ENCODE measurements at regions not wholly inside any gene's neighbourhood (a gene's known extent, or its start where the extent isn't known, plus 50 kb on each side); places are given as distances from the start of the nearest gene placed in this dataset.
A peak's percentile ranks its signal among the peaks of the same experiment; 100 is the strongest.
"Not testable (repeated sequence)": the region's sequence is repeated elsewhere in the genome, so short reads cannot be mapped to it uniquely, and the experiment has no call there.

DNA sequence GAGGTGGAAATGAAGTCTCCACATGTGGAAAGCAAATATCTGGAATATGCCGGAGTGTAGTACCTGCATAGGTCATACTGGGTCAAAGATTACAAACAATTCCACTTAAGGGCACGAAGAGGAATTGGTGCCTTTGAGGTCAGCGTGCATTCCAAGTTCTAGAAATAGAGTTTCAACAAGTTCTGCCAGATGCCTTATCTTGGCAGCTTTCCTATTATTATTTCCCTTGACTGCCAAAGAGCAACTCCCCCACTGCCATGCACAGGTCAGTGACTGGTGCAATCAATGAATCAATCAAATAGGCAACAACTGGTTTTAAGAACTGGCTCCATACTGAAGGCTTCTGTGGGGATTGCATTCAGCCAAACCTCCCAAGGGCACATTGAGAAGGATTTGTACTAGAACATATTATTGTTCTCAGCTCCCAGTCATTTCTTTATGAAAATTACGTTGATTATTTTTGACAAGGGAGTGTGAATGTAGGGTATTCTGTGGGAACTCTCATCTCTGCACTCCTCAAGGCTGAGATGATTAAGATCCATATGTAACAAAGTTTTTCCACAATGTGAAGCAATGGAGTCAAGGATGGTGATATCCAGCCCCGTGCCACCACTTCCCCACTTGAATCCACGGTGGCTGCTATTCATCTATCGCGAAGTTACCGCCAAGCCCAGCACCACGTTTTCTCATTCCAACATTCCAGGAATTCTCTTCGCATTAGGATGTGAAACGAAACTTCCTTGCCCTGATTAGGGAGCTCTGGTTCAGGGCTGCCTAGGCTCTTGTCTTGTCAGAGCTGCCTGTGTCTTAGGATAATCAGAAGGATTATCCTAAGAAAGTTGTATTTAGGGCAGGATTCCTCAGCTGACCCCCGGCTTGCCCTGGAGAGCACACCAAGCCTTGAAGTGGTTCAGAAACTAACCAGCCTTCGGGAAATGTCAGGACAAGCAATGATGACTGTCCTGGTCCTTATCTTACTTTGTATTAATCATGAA is 115.1 kb upstream of the PCED1B start:
- H3K9me3 Mint-ChIP-seq: no peaks in the 10 kb centered on the region
- intact Hi-C loops (cut with micrococcal nuclease): no loop called here
- H3K27me3 Mint-ChIP-seq: peaks cover 10% of the 10 kb centered on the region
- H3K4me1 Mint-ChIP-seq: no peaks in the 10 kb centered on the region
- DNase-seq: no peak
- H3K4me3 Mint-ChIP-seq: no peak overlapping the region
- H3K27ac Mint-ChIP-seq: no peak overlapping the region
- H3K36me3 Mint-ChIP-seq (ENCODE audit: low read depth): no peaks in the 10 kb centered on the region

DNA sequence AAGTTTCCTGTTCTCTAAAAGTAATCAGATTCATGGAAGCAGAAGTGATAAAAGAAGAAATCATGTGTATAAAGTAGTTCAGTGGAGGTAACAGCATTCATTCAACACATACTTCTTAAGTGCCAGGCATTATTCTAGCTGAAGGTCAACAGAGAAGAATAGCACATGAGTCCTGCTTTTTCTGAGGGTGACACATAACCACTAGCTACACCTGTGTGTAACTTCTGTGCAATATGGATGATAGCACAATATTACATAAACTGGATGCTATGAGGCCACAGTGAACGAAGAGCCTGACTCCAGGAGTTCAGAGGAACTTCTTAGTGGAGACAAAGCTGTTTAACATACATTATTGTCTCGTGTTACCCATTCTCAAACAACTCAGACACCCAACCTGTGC is 114.3 kb upstream of the PCED1B start:
- H3K9me3 Mint-ChIP-seq: no peaks in the 10 kb centered on the region
- DNase-seq: no peak
- peaks cover 9% of the 10 kb centered on the region for H3K27me3 Mint-ChIP-seq
- intact Hi-C loops (cut with micrococcal nuclease): no loop called here
- H3K27ac Mint-ChIP-seq: no peak overlapping the region
- no peaks in the 10 kb centered on the region for H3K4me1 Mint-ChIP-seq
- no peak overlapping the region for H3K4me3 Mint-ChIP-seq
- H3K36me3 Mint-ChIP-seq (ENCODE audit: low read depth): no peaks in the 10 kb centered on the region

DNA sequence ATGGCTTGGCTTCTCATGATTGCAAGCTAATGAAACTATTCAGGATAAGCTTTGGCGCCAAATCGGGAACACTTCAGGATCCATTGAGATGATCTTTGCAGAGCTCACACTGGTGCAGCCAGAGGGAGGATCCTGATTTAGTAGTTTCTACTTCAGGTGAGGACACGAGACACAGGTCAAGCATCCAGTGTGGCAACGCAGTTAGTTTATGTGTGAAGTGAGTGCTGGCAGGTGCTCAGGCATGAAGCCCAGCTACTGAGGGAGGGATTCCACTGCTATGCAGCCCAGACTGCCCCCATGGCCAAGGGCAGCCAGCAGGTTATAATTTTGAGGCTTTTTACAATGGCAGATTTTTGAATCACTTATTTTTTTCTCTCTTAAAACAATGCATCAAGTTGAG is 113.5 kb upstream of the PCED1B start:
- intact Hi-C loops (cut with micrococcal nuclease): no loop called here
- Mint-ChIP-seq H3K27me3 (peaks cover 13% of the 10 kb centered on the region), H3K36me3 (ENCODE audit: low read depth) (no peaks in the 10 kb centered on the region)

DNA sequence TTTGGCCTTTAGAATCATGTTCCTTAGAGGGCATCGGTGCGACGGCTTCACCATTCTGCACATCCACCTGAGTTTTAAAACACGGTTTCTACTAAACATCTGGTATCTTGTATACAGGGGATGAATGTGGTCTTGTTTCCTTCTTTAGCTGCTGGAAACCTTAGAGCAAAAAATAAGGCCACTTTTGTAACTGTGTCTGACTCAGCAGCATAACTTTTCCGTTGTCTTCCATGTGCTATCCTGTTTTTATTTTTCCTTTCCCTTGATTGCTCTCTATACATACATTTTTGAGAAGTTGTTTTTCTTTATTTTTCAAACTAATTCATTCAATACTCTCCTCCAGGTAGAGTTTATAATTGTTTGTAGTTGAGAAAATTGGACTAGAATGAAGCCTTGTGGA is 108.8 kb upstream of the PCED1B start:
- H3K27me3 Mint-ChIP-seq: peaks cover 22% of the 10 kb centered on the region
- H3K36me3 Mint-ChIP-seq (ENCODE audit: low read depth): no peaks in the 10 kb centered on the region
- H3K4me3 Mint-ChIP-seq: no peak overlapping the region
- no peaks in the 10 kb centered on the region for H3K4me1 Mint-ChIP-seq
- H3K27ac Mint-ChIP-seq: no peak overlapping the region
- no peak for DNase-seq
- intact Hi-C loops (cut with micrococcal nuclease): no loop called here
- peaks cover 12% of the 10 kb centered on the region for H3K9me3 Mint-ChIP-seq

More for the DNA sequence above, 113.5 kb upstream of the PCED1B start:
- Mint-ChIP-seq H3K4me3 (no peak overlapping the region), H3K4me1 (no peaks in the 10 kb centered on the region), H3K9me3 (no peaks in the 10 kb centered on the region), H3K27ac (no peak overlapping the region)
- no peak for DNase-seq

DNA sequence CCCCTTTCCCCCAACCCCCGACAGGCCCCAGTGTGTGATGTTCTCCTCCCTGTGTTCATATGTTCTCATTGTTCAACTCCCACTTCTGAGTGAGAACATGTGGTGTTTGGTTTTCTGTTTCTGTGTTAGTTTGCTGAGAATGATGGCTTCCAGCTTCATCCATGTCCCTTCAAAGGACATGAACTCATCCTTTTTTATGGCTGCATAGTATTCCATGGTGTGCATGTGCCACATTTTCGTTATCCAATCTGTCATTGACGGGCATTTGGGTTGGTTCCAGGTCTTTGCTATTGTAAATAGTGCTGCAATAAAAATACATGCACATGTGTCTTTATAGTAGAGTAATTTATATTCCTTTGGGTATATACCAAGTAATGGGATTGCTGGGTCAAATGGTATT is 105.5 kb upstream of the PCED1B start:
- not testable (repeated sequence) for DNase-seq

DNA sequence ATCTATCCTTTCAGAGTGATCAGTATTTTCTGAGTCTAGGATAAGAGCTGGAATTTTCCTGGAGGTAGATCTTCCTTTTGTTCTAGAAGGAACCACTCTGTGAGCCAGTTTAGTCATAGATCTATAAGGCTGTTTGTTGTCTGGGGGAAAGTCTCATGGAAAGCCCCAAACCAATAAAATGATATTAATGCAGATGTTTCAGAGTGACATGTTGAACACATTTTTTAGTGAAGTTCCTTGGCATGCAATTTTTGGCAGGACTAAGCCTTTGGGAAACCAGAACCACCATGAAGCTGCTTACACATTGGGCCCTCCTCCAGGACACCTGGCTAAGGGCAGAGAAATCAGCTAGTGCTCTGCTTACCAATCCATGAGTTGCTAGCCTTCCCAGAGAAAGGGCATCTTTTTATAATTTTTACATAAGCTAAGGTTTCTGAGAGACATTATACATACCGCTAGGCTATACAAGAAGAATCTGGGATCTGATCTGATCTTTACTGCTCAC is 101.5 kb upstream of the PCED1B start:
- Mint-ChIP-seq H3K27ac (no peak overlapping the region), H3K27me3 (peaks cover 26% of the 10 kb centered on the region), H3K4me1 (no peaks in the 10 kb centered on the region), H3K4me3 (no peak overlapping the region), H3K9me3 (peaks cover 18% of the 10 kb centered on the region), H3K36me3 (ENCODE audit: low read depth) (no peaks in the 10 kb centered on the region)
- no peak for DNase-seq
- intact Hi-C loops (cut with micrococcal nuclease): no loop called here

More for the DNA sequence above, 105.5 kb upstream of the PCED1B start:
- H3K27me3 Mint-ChIP-seq: peaks cover 27% of the 10 kb centered on the region
- H3K27ac Mint-ChIP-seq; H3K36me3 Mint-ChIP-seq (ENCODE audit: low read depth); H3K4me1 Mint-ChIP-seq; H3K4me3 Mint-ChIP-seq; intact Hi-C loops (cut with micrococcal nuclease): not testable (repeated sequence)
- H3K9me3 Mint-ChIP-seq: peaks cover 18% of the 10 kb centered on the region

DNA sequence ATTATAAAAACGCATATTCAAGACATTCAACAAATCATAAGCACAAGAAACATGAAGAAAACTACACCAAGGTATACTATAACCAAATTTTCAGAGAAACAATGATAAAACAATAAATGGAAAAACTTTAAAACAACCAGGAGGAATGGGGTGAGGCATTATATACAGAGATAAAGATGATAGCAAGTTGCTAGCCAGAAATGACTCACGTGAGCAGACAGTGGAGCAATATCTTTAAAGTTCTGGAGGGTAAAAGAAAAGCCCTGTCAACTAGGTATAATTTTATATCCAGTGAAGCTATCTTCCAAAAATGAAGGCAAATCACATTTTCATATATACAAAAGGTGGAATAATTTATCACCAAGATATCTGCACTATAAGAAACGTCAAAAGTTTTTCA is 97.8 kb upstream of the PCED1B start:
- no peak overlapping the region for H3K4me3 Mint-ChIP-seq
- DNase-seq: no peak
- no peak overlapping the region for H3K27ac Mint-ChIP-seq
- peaks cover 5% of the 10 kb centered on the region for H3K9me3 Mint-ChIP-seq
- H3K36me3 Mint-ChIP-seq (ENCODE audit: low read depth): no peaks in the 10 kb centered on the region
- H3K27me3 Mint-ChIP-seq: peaks cover 22% of the 10 kb centered on the region
- H3K4me1 Mint-ChIP-seq: peaks cover 6% of the 10 kb centered on the region
- intact Hi-C loops (cut with micrococcal nuclease): loop anchor here (5.0 to 10.0 kb wide), 2 partner anchors 307 to 854 kb away; no protein-coding TSS in a partner anchor

DNA sequence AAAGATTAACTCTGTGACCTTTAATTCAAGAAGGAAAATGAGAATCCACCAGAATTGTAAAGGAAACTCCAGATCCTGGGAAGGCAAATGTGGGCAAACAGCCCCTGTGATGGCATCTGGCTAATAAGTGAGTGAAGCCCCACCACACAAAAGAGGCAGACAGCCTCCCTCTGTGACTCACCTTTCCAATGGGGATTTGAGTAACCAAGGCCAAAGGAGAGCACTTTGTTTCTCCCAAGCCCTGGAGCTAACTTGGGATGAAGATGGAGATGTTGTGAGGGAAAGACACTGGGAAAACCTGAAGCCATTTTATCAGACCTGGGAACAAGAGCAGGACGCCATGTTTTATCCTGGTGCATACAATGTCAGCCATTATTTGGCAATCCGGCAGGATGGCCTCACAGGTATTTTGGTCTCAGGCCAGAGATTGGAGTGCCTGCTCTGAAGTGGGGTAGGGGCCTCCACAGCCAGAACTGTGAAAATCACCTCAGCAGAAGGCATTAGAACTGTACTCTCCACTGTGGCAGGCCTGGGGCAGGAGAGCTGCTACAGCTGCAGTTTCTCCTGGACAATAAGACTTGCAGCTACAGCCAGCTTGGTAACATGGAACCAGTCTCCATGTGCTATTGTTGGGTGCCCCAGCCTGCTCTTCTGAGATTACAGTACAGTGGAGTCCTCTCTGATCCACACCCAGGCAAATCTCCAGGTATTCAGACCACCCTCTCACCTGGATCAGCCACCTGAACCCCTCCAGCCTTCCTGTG is 96.6 kb upstream of the PCED1B start:
- Mint-ChIP-seq H3K4me3 (no peak overlapping the region), H3K36me3 (ENCODE audit: low read depth) (no peaks in the 10 kb centered on the region), H3K27me3 (peaks cover 22% of the 10 kb centered on the region), H3K9me3 (peaks cover 5% of the 10 kb centered on the region), H3K4me1 (peaks cover 6% of the 10 kb centered on the region), H3K27ac (no peak overlapping the region)
- intact Hi-C loops (cut with micrococcal nuclease): loop anchor here (5.0 to 10.0 kb wide), 2 partner anchors 308 to 856 kb away; no protein-coding TSS in a partner anchor
- DNase-seq: no peak

DNA sequence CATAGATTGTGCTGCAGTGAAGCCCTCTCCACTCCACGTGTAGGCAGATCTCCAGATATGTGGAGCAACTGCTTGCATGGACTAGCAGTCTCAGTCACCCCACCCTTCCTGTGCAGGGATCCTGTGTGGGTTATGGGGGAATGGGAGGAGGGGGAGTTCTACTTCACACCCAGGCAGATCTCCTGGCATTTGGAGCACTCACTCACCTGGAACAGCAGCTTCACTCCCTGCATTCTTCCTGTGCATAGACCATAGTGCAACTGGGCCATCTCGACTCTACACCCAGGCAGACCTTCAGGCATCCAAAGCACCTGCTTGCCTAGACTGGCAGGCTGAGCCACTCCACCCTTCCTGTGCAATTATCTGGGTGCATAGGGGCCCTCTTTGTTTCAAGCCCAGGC is 96.0 kb upstream of the PCED1B start:
- Mint-ChIP-seq H3K4me1 (peaks cover 6% of the 10 kb centered on the region), H3K27ac (no peak overlapping the region), H3K4me3 (no peak overlapping the region), H3K9me3 (peaks cover 8% of the 10 kb centered on the region), H3K36me3 (ENCODE audit: low read depth) (no peaks in the 10 kb centered on the region), H3K27me3 (peaks cover 21% of the 10 kb centered on the region)
- intact Hi-C loops (cut with micrococcal nuclease): loop anchor here (5.0 to 10.0 kb wide), 2 partner anchors 309 to 856 kb away; no protein-coding TSS in a partner anchor
- DNase-seq: peak; percentile 62

DNA sequence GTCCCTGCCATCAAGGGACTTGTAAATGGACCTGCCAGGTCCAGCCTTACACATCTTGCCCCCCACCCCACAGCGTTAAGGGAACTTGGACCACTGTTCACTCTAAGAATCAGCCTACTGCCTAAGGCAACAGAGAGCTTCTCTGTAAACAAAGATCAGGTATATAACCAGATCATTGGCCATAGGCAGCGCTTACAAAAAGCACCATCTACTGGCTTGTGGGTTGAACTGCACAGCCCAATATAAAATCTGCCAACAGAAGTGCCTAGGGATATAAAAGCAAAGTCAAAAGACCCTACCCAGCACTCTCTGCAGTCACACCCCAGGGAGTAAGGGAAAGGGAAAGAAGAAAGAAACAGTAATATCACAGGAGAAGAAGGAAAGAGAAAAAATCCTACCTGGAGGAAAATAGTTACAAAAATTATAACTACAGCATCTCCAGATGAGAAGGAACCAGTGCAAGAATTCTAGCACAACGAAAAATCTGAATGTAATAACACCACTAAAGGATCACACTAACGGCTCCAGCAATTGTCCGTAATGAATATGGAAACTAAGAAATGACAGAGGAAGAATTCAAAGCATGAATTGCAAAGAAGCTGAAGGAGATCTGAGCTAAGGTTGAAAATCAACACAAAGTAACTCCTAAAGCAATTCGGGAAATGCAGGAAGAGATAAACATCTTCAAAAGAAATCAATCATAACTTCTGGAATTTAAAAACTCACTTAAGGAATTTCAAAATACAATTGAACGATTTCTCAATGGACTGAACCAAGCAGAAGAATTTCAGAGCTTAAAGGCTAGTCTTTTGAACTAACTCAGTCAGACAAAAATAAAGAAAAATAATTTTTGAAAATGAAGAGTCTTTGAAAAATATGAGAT is 95.2 kb upstream of the PCED1B start:
- peaks cover 21% of the 10 kb centered on the region for H3K27me3 Mint-ChIP-seq
- DNase-seq: peak; percentile 81
- H3K36me3 Mint-ChIP-seq (ENCODE audit: low read depth): no peaks in the 10 kb centered on the region
- peaks cover 6% of the 10 kb centered on the region for H3K4me1 Mint-ChIP-seq
- no peak overlapping the region for H3K27ac Mint-ChIP-seq
- H3K4me3 Mint-ChIP-seq: no peak overlapping the region
- intact Hi-C loops (cut with micrococcal nuclease): loop anchor here (1.0 to 10.0 kb wide), 3 partner anchors 309 to 857 kb away; no protein-coding TSS in a partner anchor
- H3K9me3 Mint-ChIP-seq: peaks cover 9% of the 10 kb centered on the region

DNA sequence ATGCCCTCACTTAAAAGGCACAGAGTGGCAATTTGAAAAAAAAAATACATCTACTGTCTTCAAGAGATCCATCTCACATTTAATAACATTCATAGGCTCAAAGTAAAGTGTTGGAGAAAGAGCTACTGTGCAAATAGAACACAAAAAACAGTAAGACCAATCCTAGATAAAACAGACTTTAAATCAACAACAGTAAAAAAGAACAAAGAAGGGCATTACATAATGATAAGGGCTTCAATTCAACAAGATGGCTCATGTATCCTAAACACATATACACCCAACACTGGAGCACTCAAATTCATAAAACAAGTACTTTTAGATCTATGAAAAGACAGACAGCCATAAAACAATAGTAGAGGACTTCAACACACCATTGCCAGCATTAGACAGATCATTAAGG is 93.6 kb upstream of the PCED1B start:
- peaks cover 24% of the 10 kb centered on the region for H3K9me3 Mint-ChIP-seq
- intact Hi-C loops (cut with micrococcal nuclease): loop anchor here (10.0 kb wide), 1 partner anchor 311 kb away; no protein-coding TSS in a partner anchor
- DNase-seq: no peak
- peaks cover 6% of the 10 kb centered on the region for H3K4me1 Mint-ChIP-seq
- no peak overlapping the region for H3K4me3 Mint-ChIP-seq
- peaks cover 21% of the 10 kb centered on the region for H3K27me3 Mint-ChIP-seq
- no peaks in the 10 kb centered on the region for H3K36me3 Mint-ChIP-seq (ENCODE audit: low read depth)
- H3K27ac Mint-ChIP-seq: no peak overlapping the region

DNA sequence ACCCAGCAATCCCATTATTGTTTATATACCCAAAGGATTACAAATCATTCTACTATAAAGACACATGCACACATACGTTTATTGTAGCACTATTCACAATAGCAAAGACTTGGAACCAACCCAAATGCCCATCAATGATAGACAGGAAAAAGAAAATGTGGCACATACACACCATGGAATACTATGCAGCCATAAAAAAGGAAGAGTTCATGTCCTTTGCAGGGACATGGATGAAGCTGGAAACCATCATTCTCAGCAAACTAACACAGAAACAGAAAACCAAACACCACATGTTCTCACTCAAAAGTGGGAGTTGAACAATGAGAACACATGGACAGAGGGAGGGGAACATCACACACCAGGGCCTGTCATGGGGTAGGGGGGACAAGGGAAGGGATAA is 91.3 kb upstream of the PCED1B start:
- intact Hi-C loops (cut with micrococcal nuclease): loop anchor here (10.0 kb wide), 1 partner anchor 313 kb away; no protein-coding TSS in a partner anchor
- not testable (repeated sequence) for H3K4me3 Mint-ChIP-seq; DNase-seq; H3K4me1 Mint-ChIP-seq; H3K27ac Mint-ChIP-seq; H3K36me3 Mint-ChIP-seq (ENCODE audit: low read depth)
- peaks cover 26% of the 10 kb centered on the region for H3K9me3 Mint-ChIP-seq
- H3K27me3 Mint-ChIP-seq: peaks cover 17% of the 10 kb centered on the region

DNA sequence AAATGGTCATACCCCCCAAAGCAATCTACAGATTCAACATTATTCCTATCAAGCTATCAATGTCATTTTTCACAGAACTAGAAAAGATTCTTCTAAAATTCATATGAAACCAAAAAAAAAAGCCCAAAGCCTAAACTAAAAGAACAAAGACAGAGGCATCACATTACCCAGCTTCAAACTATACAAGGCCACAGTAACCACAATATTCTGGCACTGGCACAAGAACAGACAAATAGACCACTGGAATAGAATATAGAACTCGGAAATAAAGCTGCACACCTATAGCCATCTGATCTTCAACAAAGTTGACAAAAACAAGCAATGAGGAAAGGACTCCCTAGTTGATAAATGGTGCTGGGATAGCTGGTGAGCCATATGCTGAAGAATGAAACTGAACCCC is 89.2 kb upstream of the PCED1B start:
- Mint-ChIP-seq H3K36me3 (ENCODE audit: low read depth) (no peaks in the 10 kb centered on the region), H3K9me3 (peaks cover 26% of the 10 kb centered on the region), H3K4me3 (no peak overlapping the region), H3K27ac (no peak overlapping the region), H3K4me1 (no peaks in the 10 kb centered on the region), H3K27me3 (peaks cover 18% of the 10 kb centered on the region)
- intact Hi-C loops (cut with micrococcal nuclease): no loop called here
- no peak for DNase-seq

All from activated CD4-positive, alpha-beta T cell treated with anti-CD3 and anti-CD28 coated beads, Interleukin-2, amount 10 ng/mL, durations not matched to agents 24 days and 14 days (primary cell).